Urothelium cell line (cell line): ENCODE measurements at regions not wholly inside any gene's neighbourhood (a gene's known extent, or its start where the extent isn't known, plus 50 kb on each side); places are given as distances from the start of the nearest gene placed in this dataset.

Experiments
- DNase-seq: peaks from one replicate; pipeline ENCODE4 v3.0.0; 2011; ENCODE audit warnings: low spot score, mixed read lengths
- FAIRE-seq: peaks from 2 replicates; lab custom pipeline; 2011; peaks lifted over from hg19 to GRCh38; lab: Jason Lieb, UNC

GRCh38 chr22:22151308-22151707 lies 93.3 kb upstream of the VPREB1 start:
- no peak for DNase-seq
- no peak for FAIRE-seq

GRCh38 chr22:22150457-22150856 lies 94.1 kb upstream of the VPREB1 start:
- no peak for FAIRE-seq
- no peak for DNase-seq

DNA sequence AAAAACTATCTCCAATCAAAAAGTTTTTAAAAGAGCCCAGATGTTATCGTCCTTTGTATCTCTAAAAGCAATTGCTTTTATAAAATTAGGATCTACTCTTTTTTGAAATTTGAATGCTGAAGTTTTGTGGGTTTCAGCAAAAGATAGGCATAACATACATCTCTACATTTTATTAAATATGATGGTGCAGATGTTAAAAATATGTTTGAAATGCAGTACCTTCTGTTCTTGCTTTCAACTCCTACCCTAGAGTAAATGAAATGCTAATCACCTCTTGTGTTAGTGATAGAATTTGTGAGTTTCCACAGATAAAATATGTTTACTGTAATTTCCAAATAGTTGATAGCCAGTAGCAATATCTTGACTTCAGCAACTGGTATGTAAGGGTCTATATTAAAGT lies 95.7 kb upstream of the VPREB1 start:
- FAIRE-seq (no peak), DNase-seq (no peak)

- DNase-seq = no peak
- no peak for FAIRE-seq
Measured at GRCh38 chr22:22144858-22145257, 99.7 kb upstream of the VPREB1 start.

- FAIRE-seq = no peak
- DNase-seq = no peak
Measured at GRCh38 chr22:22143448-22143847, 101.1 kb upstream of the VPREB1 start.

GRCh38 chr22:22142661-22143060 lies 101.9 kb upstream of the VPREB1 start:
- FAIRE-seq = no peak
- DNase-seq = no peak

GRCh38 chr22:22141771-22142591 lies 102.6 kb upstream of the VPREB1 start:
- peak; percentile 90 for FAIRE-seq
- no peak for DNase-seq

GRCh38 chr22:22141031-22141430 lies 103.6 kb upstream of the VPREB1 start:
- FAIRE-seq = no peak
- no peak for DNase-seq

DNA sequence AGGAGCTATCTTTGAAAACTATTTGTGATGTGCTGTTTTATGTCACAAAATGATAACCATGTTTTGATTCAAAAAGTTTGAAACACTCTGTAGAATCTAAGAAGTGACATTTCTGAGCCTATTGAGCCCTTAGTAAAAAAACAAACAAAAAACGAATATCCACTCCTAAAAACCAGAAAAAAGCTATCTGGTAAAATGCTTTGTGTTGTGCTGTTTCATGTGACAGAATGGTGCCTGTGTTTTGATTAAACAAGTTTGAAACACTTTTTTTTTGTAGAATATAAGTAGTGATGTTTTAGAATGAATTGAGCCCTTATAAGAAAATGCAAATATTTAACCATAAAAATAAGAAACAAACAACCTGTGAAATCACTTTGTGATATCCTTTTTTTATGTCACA lies 105.2 kb upstream of the VPREB1 start:
- no peak for FAIRE-seq
- DNase-seq = no peak

GRCh38 chr22:22138915-22139314 lies 105.7 kb upstream of the VPREB1 start:
- DNase-seq (no peak), FAIRE-seq (no peak)

- DNase-seq (no peak), FAIRE-seq (no peak)
Measured at GRCh38 chr22:22137891-22138290, 106.7 kb upstream of the VPREB1 start.

DNA sequence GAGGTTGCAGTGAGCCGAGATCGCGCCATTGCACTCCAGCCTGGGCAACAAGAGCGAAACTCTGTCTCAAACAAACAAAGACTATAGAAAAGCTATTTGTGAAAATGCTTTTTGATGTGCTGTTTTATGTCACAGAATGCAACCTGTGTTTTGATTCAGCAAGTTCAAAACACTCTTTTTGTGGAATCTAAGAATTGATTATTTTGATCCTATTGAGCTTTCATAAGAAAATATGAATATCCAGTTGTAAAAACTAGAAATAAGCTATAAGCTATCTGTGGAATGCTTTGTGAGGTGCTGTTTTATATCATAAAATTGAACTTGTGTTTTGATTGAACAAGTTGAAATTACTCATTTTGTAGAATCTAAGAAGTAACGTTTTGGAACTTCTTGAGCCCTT lies 110.7 kb upstream of the VPREB1 start:
- DNase-seq (no peak), FAIRE-seq (no peak)

- no peak for DNase-seq
Measured at GRCh38 chr22:22130953-22131608, 113.5 kb upstream of the VPREB1 start.

DNA sequence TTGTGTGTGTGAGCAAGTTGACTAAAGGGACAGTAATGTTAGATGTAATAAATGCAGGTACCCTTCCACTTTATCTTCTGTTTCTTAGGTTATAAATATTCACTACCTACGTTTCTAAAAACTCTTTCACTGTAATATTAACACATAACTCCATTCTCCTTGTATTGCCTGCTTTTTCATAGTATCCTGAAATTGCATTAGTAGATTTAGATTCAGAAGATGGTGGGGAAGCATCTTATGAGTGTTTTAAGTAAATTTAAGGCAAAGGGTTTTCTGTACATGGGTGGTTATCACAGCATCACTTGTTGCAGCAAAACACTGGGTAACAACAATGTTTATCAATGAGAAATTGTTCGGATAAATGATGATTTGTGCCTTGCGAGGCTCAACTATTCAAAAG lies 115.2 kb upstream of the VPREB1 start:
- DNase-seq (no peak), FAIRE-seq (no peak)

More at GRCh38 chr22:22130953-22131608, 113.5 kb upstream of the VPREB1 start:
- FAIRE-seq = no peak

GRCh38 chr22:22128440-22128839 lies 116.1 kb upstream of the VPREB1 start:
- DNase-seq = no peak
- no peak for FAIRE-seq

- no peak for FAIRE-seq
Measured at GRCh38 chr22:22127100-22127499, 117.5 kb upstream of the VPREB1 start.

DNA sequence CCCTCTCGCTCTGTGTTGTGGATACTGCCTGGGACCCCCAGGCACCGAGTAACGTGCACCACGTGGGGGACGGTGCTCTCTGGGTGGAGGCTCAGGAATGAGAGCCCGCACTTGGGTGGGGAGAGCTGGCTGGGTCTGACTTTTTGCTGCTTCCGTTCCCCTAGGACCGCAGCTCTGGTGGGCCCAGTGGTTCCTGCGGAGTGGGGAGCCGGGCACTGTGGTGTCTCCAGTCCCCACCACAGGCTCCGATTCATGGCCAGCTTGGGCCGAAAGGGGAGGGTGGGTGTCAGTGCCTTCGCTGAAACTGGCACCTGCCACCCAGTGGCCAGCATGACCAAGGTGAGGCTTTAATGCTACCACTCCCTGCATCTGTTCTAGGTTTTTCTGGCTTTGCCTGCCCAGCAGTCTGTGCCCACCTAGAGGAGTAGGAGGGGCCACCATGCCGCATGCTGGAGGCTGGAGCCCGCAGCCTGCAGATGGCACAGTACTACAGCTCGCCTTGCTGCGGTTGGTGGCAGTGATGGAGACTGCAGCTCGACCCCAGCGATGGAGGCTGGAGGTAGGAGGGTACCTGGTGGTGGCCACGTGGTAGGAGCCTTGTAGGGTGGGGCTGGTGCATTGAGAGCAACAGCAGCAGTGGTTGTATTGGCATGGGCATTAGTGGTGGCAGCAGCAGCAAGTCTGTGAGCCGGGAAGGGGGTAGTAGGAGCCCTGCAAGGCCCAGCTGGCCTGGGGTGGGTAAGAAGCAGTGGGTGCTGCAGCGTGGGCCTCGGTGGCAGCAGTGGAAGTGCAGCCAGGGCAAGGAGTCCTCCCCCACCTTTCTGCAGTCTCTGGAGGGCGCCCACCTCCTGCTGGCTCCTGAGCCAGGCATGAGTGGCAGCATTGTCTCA lies 118.8 kb upstream of the VPREB1 start:
- DNase-seq (no peak), FAIRE-seq (peak; percentile 95)

More at GRCh38 chr22:22127100-22127499, 117.5 kb upstream of the VPREB1 start:
- no peak for DNase-seq

DNA sequence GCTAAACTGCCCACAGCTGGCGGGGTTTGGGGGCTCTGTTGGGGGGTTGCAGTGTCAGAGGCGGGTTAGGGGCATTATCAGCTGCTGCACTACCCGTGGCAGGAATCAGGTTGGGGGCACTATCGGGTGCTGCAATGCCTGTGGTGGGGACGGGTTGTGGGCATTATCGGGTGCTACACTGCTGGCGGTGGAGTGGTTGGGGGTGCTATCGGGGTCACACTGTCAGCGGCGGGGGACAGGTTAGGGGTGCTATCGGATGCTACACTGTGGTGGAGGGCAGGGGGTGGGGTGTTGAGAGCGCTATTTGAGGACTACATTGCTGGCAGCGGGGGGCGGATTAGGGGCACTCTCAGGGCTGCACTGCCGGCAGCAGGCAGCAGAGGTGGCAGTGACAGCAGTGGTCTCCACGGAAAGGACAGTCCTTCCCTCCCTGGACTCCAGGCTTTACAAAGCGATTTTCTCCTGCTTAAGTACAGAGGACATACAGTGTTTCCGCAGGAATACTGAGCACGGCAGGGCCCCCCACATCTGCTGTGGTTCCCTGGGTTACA lies 119.5 kb upstream of the VPREB1 start:
- no peak for DNase-seq
- FAIRE-seq = peak; percentile 74

DNA sequence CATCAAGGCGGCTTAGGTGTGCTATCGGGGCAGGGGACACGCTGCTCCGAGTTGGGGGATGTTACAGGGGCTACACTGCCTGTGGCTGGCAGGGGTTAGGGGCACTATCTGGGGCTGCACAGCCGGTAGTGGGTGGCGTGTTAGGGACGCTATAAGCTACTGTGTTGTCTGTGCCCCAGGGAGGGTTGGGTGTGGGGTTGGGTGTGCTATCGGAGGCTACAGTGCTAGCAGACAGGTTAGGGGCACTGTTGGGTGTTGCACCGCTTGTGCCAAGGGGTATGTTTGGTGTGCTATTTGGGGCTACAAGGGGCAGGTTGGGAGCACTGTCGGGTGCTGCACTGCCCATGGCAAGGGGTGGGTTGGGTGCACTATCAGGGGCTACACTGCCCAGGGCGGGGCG lies 120.2 kb upstream of the VPREB1 start:
- FAIRE-seq = peak; percentile 76
- no peak for DNase-seq

- FAIRE-seq (peak; percentile 5), DNase-seq (no peak)
Measured at GRCh38 chr22:22123960-22124278, 120.7 kb upstream of the VPREB1 start.
